CD4-positive, alpha-beta T cell treated with Interleukin-15 for 4 hours (primary cell): ENCODE measurements at regions not wholly inside any gene's neighbourhood (a gene's known extent, or its start where the extent isn't known, plus 50 kb on each side); places are given as distances from the start of the nearest gene placed in this dataset.
"Not testable (repeated sequence)": the region's sequence is repeated elsewhere in the genome, so short reads cannot be mapped to it uniquely, and the experiment has no call there.

ENCODE experiments used
- DNase-seq: peaks from one replicate; pipeline ENCODE4 v3.0.0-alpha.2; 2020; ENCODE audit warnings: low spot score

DNA sequence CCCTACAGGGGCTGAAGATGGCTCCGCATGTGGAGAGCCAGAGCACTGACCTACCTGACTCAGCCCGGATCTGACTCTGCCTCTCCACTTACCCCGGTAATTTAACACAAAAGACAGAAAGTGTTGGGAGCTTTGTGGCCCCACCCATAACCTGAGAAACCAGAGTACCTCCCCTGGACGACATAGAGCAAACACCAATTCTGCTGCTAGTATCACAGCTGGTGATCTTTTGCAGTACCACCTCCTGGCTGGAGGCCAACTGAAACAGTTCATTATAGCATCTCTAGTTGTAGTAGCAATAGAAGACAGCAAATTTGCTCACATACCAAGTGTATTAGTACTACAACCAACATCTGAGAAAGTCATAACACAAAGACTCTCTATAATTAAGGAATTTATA lies 443.9 kb downstream of the KLHL4 start:
- no peak for DNase-seq

DNA sequence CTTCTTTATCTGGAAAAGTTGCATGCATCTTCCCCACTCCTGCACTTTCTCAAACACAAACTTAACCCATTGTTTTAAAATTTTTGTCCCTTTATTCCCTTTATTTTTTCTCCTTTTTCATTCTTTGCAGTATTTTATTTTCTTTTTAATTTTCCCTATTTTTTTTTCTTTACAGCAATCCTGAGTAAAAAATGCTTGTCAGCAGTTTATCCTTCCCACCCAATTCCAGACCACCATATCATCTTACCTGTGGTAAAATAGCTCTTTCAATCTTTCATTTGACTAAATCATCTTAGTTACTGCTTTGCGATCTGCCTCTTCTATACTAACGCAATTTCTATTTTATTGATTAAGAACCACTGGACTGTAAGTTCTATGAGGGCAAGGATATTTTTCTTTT lies 450.5 kb downstream of the KLHL4 start:
- DNase-seq = no peak

DNA sequence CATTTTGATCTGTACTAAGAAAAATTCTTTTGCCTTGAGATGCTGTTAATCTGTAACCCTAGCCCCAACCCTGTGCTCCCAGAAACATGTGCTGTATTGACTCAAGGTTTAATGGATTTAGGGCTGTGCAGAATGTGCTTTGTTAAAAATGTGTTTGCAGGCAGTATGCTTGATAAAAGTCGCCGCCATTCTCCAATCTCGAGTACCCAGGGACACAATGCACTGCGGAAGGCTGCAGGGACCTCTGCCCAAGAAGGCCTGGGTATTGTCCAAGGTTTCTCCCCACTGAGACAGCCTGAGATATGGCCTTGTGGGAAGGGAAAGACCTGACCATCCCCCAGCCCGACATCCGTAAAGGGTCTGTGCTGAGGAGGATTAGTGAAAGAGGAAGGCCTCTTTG lies 454.5 kb downstream of the KLHL4 start:
- DNase-seq = not testable (repeated sequence)

DNA sequence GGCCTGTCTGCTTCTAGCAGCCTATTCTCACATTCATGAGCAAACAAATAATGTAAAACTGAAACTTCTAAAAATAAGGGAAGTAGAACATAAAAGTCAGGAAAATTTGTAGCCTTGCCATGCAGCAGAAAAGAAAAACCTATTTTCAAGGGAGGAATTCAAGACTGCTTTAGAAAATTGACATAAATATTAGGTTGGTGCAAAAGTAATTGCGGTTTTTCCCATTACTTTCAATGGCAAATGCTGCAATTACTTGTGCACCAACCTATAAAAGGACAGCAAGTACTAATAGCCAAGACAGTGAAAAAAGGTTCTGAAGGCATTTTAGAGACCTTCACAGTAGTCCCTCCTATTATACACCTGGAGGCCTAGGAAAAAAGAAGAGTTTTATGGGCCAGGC lies 457.8 kb downstream of the KLHL4 start:
- DNase-seq = no peak

DNA sequence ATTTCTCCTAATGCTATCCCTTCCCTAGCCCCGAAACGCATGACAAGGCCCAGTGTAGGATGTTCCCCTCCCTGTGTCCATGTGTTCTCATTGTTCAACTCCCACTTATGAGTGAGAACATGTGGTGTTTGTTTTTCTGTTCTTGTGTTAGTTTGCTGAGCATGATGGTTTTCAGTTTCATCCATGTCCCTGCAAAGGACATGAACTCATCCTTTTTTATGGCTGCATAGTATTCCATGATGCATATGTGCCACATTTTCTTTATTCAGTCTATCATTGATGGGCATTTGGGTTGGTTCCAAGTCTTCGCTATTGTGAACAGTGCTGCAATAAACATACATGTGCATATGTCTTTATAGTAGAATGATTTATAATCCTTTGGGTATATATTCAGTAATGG lies 490.3 kb downstream of the KLHL4 start:
- not testable (repeated sequence) for DNase-seq

DNA sequence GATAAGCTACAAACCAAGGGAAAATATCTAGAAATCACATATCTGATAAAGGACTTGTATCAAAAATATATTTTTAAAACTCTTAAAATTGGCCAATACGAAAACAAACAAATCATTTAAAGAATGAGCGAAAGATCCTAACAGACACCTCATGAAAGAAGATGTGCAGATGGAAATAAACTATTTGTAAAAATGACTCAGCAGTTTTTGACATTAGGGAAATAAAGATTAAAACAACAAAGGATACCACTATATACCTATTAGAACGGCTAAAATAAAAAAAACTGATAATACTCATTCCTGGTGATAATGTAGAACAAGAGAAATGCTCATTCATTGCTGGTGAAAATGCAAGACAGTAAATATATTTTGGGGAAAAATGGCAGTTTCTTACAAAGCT lies 506.4 kb downstream of the KLHL4 start:
- no peak for DNase-seq

DNA sequence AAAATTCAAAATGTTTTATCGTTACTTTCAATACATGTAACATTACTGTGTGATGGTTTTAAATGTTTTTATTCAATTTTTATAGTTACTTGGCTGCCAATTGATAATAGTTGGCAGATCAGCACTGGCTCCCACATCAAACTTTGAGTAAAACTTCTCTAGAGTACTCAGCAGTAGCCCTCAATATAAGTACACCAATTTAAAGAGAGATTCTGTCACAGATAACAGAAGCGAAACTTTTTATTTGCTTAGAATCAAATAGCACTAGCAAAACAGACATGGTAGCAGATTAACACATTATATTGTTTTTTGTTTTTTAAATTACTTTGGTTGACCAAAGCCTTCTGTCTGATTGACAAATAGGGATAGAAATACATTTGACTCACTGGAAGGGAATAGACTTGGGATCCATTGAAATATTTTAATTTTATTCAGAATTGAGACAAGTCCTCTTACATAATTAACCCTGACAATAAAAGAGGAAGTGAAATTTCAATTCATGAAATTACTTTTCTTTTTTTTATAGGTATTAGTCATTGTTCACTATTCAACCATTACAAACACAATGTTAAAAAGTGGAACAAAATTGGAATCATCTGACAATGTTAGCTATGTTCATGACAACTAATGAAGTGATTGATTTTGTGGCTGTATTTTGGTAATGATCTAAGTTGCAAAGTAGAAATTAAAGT lies 554.9 kb downstream of the KLHL4 start:
- no peak for DNase-seq

DNA sequence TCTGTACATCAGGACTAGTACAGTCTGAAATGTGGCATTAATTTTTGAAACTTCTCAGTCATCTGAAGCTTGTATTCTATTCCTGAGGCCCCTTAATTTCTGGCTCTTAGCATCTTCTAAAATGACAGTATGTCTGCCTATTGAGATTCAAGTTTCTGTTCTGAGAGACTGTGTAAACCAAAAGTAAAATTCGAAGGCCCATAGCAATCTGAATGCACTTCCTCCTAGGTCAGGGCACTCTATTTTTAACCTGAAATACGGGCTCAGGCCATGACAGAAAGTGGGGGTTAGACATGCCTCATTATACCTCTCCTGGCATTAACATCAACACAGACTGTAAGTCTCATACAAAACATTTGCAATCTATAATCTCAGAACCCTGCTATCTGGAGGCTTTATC lies 584.4 kb downstream of the KLHL4 start:
- no peak for DNase-seq

DNA sequence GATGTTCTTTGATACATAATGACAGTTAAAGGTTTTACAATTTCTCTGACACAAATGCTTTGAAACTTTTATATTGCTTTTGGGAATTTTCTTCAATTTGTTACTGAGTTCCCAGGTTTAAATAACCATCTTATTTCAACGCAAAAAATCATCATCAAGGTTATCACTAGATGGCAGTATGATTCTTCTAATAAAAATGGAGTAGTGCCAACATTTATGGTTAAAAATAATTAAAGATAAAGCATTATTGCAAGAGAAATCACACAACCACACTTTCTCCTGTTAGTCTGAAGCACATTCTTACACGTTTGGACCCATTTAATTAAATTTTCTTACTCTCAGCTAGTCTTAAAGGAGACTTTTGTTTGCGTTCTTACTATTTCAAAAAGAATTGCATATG lies 611.3 kb upstream of the CPXCR1 start:
- DNase-seq = no peak

DNA sequence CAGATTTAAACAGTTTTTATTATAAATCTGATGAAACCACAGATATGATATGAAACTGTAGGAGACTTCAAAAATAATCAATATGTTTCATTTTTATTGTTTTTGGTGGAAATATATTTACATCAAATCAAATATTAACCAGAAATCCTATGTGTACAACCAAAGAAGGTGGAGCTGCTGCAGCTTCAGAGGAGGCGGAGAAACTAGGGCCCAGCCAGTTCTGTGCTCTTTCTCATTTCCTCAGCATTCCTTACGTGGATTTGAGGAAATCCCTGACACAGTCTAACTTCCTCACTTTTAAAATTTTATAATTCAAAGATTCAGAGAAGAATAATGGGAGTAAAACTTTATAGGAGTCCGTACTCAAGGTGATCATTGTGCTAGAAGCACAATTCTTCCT lies 610.7 kb upstream of the CPXCR1 start:
- DNase-seq = no peak

DNA sequence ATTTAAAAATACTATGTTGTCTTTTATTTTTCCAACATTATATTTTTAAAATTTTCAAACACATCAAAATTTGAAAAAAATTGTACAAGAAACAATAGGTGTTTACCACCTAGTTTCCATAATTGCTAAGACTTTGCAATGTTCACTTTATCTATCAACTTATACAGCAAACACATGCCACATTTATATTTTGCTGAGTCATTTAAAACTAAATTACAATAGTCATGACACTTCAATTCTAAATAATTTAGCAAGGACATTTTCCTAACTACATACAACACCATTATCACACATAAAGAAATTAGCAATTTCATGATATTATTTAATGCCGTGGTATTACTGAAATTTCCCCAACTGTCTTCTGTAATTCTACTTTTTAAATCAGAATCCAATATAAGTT lies 600.4 kb upstream of the CPXCR1 start:
- DNase-seq = no peak

DNA sequence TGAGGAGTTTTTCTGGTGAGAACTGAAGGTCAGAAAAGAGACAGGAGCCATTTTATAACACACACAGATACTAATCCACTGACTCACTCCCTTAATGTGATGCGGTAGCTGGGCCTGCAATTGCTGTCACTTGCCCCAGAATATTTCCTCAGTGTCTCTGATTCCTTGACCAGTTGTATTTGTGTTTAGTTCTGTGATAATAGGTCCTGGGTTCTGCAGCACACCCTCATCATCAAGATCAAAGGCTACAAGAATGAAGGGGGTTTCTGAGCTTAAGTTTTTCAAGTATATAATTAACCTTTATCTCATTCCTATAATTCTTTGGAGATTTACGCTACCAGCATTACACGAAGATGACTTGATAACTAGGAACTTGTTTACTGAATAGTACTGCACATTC lies 576.5 kb upstream of the CPXCR1 start:
- DNase-seq = no peak

DNA sequence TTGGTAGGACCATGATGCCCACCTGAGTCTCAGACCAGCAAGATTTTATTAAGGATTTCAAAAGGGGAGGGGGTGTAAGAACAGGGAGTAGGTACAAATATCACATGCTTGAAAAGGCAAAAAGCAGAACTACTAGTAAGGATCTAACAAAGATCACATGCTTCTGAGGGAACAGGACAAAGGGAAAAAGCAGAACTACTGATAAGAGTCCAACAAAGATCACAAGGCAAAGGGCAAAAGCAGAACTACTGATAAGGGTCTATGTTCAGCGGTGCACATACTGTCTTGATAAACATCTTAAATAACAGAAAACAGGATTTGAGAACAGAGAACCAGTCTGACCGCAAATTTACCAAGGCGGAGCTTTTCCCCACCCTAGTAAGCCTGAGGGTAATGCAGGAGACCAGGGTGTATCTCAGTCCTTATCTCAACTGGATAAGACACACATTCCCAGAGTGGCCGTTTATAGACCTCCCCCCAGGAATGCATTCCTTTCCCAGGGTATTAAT lies 573.0 kb upstream of the CPXCR1 start:
- DNase-seq = not testable (repeated sequence)

DNA sequence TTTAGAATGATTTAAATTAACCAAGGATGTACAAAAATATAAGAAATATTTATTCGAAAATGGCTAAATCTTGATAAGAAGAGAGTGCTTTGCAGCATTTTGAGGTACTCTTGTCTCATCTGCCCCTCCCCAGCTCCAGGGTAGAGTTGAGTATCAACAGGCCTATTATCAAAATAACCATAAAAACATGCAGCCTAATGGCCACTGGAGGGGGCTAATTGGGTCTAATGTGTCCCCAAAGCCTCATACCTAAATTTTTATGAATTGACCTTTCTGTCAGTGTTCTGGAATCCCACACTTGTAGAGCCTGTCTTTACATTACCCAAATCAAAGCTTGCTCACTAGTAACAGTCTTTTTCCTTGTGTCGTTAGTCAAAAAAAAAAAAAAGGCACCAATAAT lies 544.9 kb upstream of the CPXCR1 start:
- DNase-seq = no peak

DNA sequence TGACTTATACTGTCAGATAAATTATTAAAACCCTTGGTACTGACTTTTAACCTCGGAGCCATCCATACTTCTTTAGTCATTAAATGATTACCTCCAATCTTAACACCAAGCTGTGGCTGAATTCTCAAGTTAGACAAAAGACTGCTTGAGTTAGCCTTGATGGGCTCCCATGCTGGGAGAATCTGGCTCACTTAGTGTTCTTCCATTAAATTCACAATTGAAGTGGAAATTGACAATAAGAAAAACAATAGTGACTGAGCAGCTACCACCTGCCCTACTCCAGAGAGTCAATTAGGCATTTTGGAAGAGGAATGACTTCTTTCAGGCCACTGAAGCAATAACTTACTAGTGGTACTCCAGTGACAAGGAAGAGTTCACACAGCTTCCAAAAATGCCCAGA lies 503.0 kb upstream of the CPXCR1 start:
- DNase-seq = no peak

DNA sequence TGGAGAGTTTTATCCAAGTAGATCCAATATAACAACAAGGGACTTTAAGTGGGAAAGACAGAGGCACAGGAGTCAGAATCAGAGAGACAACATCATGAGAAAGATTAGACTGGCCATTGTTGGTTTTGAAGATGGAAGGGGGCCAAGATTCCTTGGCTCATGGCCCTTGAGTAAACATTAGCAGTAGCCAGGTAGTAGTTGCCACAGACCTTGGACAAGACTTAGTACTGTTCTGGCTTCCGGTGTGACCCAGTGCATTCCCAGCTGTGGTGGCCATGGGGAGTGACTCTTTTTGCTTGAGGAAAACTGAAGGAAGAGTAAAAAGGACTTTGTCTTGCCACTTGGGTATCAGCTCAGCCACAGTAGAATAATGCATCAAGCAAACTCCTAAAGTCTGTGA lies 462.2 kb upstream of the CPXCR1 start:
- no peak for DNase-seq

DNA sequence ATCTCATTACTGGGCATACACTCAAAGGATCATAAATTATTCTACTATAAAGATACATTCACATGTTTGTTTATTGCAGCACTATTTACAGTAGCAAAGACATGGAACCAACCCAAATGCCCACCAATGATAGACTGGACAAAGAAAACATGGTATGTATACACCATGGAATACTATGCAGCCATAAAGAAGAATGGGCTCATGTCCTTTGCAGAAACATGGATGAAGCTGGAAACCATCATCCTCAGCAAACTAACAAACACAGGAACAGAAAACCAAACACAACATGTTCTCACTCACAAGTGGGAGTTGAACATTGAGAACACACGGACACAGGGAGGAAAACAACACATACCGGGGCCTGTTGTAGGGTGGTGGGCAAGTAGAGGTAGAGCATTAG lies 433.1 kb upstream of the CPXCR1 start:
- DNase-seq = not testable (repeated sequence)

DNA sequence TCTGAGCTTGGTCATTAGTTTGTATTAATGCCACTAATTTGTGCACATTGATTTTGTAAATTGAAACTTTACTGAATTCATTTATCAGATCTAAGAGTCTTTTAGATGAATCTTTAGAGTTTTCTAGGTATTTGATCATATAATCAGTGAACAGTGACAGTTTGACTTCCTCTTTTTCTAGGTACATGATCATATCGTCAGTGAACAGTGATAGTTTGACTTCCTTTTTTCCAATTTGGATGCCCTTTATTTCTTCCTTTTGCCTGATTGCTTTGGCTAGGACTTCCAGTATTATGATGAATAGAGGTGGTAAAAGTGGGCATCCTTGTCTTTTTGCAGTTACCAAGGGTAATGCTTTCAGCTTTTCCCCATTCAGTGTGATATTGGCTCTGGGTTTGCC lies 421.4 kb upstream of the CPXCR1 start:
- no peak for DNase-seq

DNA sequence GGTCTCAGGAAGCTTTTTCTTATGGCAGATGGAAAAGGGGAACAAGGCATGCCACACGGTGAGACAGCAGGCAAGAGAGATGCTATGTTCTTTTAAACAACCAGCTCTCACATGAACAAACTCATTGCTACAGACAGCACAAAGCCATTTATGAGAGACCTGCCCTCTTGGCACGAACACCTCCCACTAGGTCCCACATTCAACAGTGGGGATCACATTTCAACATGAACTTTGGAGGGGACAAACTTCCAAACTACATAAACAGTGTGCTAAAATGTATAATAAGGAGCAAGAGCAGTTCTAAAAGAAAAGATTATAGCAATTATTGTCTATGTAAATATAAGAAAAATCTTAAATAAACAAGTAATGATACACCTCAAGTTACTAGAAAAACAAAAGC lies 391.8 kb upstream of the CPXCR1 start:
- DNase-seq = no peak

DNA sequence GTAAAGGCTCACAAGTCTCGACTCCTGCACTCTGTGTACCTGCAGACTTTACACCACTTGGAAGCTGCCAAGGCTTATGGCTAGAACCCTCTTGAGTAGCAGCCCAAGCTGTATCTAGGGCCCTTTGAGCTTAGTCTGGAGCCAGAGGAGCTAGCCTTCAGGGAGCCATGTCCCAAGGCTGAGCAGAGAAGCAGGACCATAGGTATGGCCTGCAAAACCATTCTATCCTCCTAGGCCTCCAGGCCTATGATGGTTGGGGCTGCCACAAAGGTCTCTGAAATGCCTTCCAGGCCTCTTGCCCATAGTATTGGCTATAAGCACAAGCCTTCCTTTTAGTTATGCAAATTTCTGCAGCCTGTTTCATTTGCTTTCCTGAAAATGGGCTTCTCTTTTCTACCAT lies 380.7 kb upstream of the CPXCR1 start:
- DNase-seq = no peak

DNA sequence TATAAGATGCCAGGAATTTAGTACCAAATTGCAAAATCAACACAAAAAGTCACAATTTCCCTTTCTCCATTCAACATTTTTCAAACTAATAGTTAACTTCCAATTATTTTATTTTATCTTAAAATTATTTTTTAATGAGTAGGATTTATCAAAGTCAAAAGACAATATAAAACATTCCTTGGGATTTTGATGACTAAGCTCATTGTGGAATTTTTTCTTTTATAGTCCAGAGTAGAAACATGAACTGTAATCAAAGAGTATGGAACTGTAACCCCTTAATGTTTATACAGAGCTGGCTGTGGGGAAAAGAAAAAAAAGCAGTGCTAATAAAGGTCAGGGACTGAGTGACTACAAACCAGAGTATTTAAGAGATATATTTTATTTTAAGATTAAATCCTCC lies 368.6 kb upstream of the CPXCR1 start:
- DNase-seq = no peak

DNA sequence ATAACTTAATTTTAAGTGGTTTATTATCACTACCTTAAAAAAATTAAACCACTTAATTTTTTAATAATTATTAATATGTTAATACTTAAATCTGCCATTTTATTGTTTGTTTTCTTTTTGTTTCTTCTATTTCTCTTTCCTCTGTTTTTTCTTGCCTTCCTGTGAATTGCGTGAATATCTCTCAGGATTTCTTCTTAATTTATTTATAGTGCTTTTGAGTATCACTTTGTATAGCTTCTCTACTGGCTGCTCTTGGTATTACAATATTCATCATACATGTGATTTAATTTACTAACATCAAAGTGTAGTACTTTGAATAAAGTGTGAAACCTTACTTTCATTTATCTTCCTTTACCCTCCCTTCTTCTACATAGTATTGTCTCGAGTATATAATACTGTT lies 349.5 kb upstream of the CPXCR1 start:
- DNase-seq = no peak

DNA sequence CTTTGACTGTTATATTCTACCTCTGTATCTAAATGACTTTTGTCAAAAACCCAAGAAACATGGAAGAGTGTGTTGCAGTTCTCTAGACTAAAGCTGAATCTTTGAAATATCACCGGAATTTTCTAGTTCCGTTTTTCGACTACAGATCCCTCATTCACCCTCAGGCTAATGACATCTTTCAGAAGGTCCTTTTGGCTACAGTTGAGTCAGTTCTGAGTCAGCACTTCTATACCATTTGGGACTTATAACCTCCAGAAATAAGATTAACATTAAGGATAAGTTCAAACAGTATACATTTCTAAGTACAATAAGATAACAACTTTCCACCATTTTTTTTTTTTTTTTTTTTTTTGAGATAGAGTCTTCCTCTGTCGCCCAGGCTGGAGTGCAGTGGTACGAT lies 331.0 kb upstream of the CPXCR1 start:
- DNase-seq = no peak

DNA sequence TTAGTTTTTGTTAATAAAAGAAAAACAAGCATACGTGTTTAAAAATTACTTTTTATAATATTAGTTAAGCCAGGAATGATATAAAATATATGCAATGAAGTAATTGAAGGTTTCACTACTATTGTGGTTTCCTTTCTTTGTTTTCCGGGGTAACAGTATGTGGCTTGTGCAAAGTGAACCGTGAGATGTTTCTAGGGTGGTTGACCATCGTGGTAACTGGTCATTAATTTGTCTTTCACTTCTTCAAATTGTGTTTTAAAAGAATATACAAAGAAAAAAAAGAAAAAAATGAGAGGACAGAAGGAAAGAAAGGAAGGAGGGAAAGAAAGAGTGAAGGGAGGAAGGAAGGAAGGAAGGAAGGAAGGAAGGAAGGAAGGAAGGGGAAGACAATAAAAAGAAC lies 330.1 kb upstream of the CPXCR1 start:
- DNase-seq = no peak

DNA sequence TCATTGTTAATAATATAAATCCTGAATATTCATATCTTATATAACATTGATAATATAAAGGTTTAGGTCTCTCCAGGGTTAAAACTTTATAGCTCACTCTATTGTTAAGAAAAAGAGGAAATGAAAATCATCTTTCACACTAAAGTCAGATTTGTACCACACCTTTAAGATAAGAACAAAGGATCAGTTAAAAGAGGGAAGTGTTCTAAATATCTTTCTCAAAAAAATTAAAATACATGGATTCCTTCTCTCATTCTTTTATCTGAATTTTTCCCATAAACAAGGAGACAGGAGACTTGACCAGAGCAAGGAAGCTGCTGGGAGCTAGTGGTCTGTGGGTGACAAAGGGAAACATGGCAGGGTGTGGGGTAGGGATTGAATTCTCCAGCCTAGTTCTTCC lies 323.0 kb upstream of the CPXCR1 start:
- DNase-seq = no peak
